HepG2 (cell line): ENCODE measurements at regions not wholly inside any gene's neighbourhood (a gene's known extent, or its start where the extent isn't known, plus 50 kb on each side); places are given as distances from the start of the nearest gene placed in this dataset.

Experiments
- ATAC-seq: fragments of 200-7000 bp; cut with Tn5 transposase; 3 replicates; pipeline ENCODE4 v1.9.1; 2020; ENCODE audit warnings: mild to moderate bottlenecking, moderate library complexity
- BruUV-seq: library from RNA; stranded (reverse); fragments of 400-500 nt; replicated peaks from 2 replicates; lab custom pipeline; 2021; lab: Mats Ljungman, UMichigan
- CTCF ChIA-PET: fragments of 300-600 bp; formaldehyde crosslinking; extraction: SDS; loops from one replicate; lab custom pipeline; 2021; ENCODE audit warnings: low total read pairs, inconsistent platforms, low intra/inter-chr PET ratio; lab: Yijun Ruan, JAX
- POLR2A ChIA-PET: fragments of 350-600 bp; sonication (Branson Sonifier 250); formaldehyde crosslinking; loops from one replicate; lab custom pipeline; 2020; ENCODE audit warnings: antibody characterized with exemption, inconsistent platforms; lab: Yijun Ruan, JAX
- DNase-seq: peaks from one replicate; pipeline ENCODE4 v3.0.0-alpha.2; 2015; ENCODE audit warnings: low spot score
- FAIRE-seq: peaks from 3 replicates; lab custom pipeline; 2011; peaks lifted over from hg19 to GRCh38; lab: Jason Lieb, UNC
- H2AFZ ChIP-seq: one replicate; pipeline ENCODE4 v1.6.1; 2011; ENCODE audit warnings: low read length, inconsistent platforms
- H3K27ac ChIP-seq: fragments of 300-600 bp; 3 replicates; pipeline ENCODE4 v1.8.0; 2011; ENCODE audit warnings: mixed run types, mild to moderate bottlenecking, mixed read lengths, low read length, inconsistent platforms; ENCODE audit not compliant: insufficient read depth; ENCODE audit errors: extremely low read length
- H3K27me3 ChIP-seq, 2 experiments: fragments of 200-600 bp in 1 of 2; 2 replicates in 1 of 2; 3 replicates in 1 of 2; pipeline versions ENCODE4 v1.6.0 to v1.8.0; 2011; ENCODE audit warnings: low read length in 2 of 2, mild to moderate bottlenecking in 2 of 2, moderate library complexity in 2 of 2, inconsistent platforms in 1 of 2; ENCODE audit not compliant: insufficient read depth in 2 of 2, control insufficient read depth in 1 of 2
- H3K36me3 ChIP-seq, 2 experiments: fragments of 200-600 bp in 1 of 2; replicated peaks in 1 of 2; 2 replicates in 1 of 2; 3 replicates in 1 of 2; pipeline versions ENCODE4 v1.5.1 to v1.8.0; 2011; ENCODE audit warnings: low read length in 2 of 2, inconsistent platforms in 1 of 2; ENCODE audit not compliant: insufficient read depth in 2 of 2, control insufficient read depth in 1 of 2
- H3K4me1 ChIP-seq: 2 replicates; pipeline ENCODE4 v1.5.1; 2012; ENCODE audit warnings: low read length, inconsistent platforms; ENCODE audit not compliant: insufficient read depth
- H3K4me2 ChIP-seq: 2 replicates; pipeline ENCODE4 v1.6.0; 2011; ENCODE audit warnings: low read depth, low read length, inconsistent platforms
- H3K4me3 ChIP-seq, 3 experiments: fragments of 200-600 bp in 1 of 3; sonication (generic), shearing (Covaris generic) in 1 of 3; replicated peaks in 1 of 3; 2 replicates each; pipeline ENCODE4 v1.5.1; 2011 to 2016; ENCODE audit warnings: low read length in 3 of 3, inconsistent platforms in 2 of 3, low read depth in 2 of 3, mild to moderate bottlenecking in 2 of 3, control low read depth in 1 of 3, mixed read lengths in 1 of 3; ENCODE audit not compliant: insufficient read depth in 1 of 3
- H3K79me2 ChIP-seq: one replicate; pipeline ENCODE4 v1.6.1; 2011; ENCODE audit warnings: low read length, inconsistent platforms; ENCODE audit not compliant: insufficient read depth
- H3K9ac ChIP-seq: 2 replicates; pipeline ENCODE4 v1.6.0; 2011; ENCODE audit warnings: mild to moderate bottlenecking, low read depth, low read length, inconsistent platforms; ENCODE audit not compliant: insufficient read depth
- H3K9me3 ChIP-seq: 2 replicates; pipeline ENCODE4 v1.5.1; 2012; ENCODE audit warnings: mild to moderate bottlenecking, low read length
- H4K20me1 ChIP-seq: 2 replicates; pipeline ENCODE4 v1.6.0; 2011; ENCODE audit warnings: inconsistent platforms, mild to moderate bottlenecking, low read length, moderate library complexity; ENCODE audit not compliant: insufficient read depth
- ADNP ChIP-seq: sonication (generic); formaldehyde crosslinking; IDR thresholded peaks from 2 replicates; pipeline ENCODE4 v1.4.0; 2020; ENCODE audit warnings: missing genetic modification reagents
- AGO2 ChIP-seq: fragments of 200-400 bp; formaldehyde crosslinking; optimal IDR thresholded peaks from 2 replicates; pipeline ENCODE3; 2017; ENCODE audit warnings: mild to moderate bottlenecking, low read depth, low read length, moderate library complexity
- CEBPZ ChIP-seq: IDR thresholded peaks from 2 replicates; pipeline ENCODE4 v1.6.1; 2012; ENCODE audit warnings: low read length, improper control_type of control experiment
- DDIT3 ChIP-seq: sonication (generic); formaldehyde crosslinking; IDR thresholded peaks from 2 replicates; pipeline ENCODE4 v1.4.0; 2020; ENCODE audit warnings: mild to moderate bottlenecking, missing genetic modification reagents
- HMGA1 ChIP-seq: sonication (generic); formaldehyde crosslinking; conservative IDR thresholded peaks from 2 replicates; pipeline ENCODE4 v1.4.0; 2020; ENCODE audit warnings: missing genetic modification reagents
- MAFG ChIP-seq: sonication (generic); formaldehyde crosslinking; IDR thresholded peaks from 2 replicates; pipeline ENCODE4 v1.5.1; 2020; ENCODE audit warnings: mild to moderate bottlenecking, missing genetic modification reagents
- NKX3-1 ChIP-seq: sonication (generic); formaldehyde crosslinking; IDR thresholded peaks from 2 replicates; pipeline ENCODE4 v1.5.0; 2020; ENCODE audit warnings: missing genetic modification reagents
- PRPF4 ChIP-seq: fragments of 200-400 bp; formaldehyde crosslinking; IDR thresholded peaks from 2 replicates; pipeline ENCODE4 v1.6.1; 2016; ENCODE audit warnings: low read length, low read depth; ENCODE audit not compliant: poor library complexity, severe bottlenecking
- SRSF4 ChIP-seq: fragments of 200-400 bp; formaldehyde crosslinking; IDR thresholded peaks from one replicate; pipeline ENCODE4 v1.6.1; 2018; ENCODE audit warnings: mild to moderate bottlenecking, low read depth, low read length, moderate library complexity; ENCODE audit not compliant: poor library complexity, severe bottlenecking
- TEAD3 ChIP-seq: optimal IDR thresholded peaks from 2 replicates; pipeline ENCODE3; 2016; ENCODE audit warnings: borderline replicate concordance
- TERF1 ChIP-seq: sonication (generic); formaldehyde crosslinking; IDR thresholded peaks from 2 replicates; pipeline ENCODE4 v1.8.0; 2022; ENCODE audit warnings: mild to moderate bottlenecking, missing genetic modification reagents, moderate library complexity
- TFAP4 ChIP-seq: sonication (generic); IDR thresholded peaks from 2 replicates; pipeline ENCODE4 v1.6.1; 2016; ENCODE audit warnings: low read depth, borderline replicate concordance
- ZBTB3 ChIP-seq: sonication (generic); formaldehyde crosslinking; IDR thresholded peaks from 2 replicates; pipeline ENCODE4 v1.4.0; 2020; ENCODE audit warnings: low read depth, mild to moderate bottlenecking, moderate library complexity, missing genetic modification reagents, borderline replicate concordance
- ZFYVE20 ChIP-seq: sonication (generic); formaldehyde crosslinking; IDR thresholded peaks from 2 replicates; pipeline ENCODE4 v1.8.0; 2023; ENCODE audit warnings: low read depth, mild to moderate bottlenecking, moderate library complexity, missing genetic modification reagents, borderline replicate concordance
- ZSCAN20 ChIP-seq: sonication (generic); formaldehyde crosslinking; IDR thresholded peaks from 2 replicates; pipeline ENCODE4 v1.4.0; 2020; ENCODE audit warnings: missing genetic modification reagents, mild to moderate bottlenecking, borderline replicate concordance
- WGBS: methylation state at CpG from one replicate; pipeline ENCODE4 v1.1.6; 2017; ENCODE audit warnings: low lambda C conversion rate; 5-methylcytosine and 5-hydroxymethylcytosine counted together
- in situ Hi-C: cut with HindIII; loops from 2 replicates; pipeline ENCODE4 v1.10.0; 2017; ENCODE audit warnings: low pct_unique_long_range_greater_than_20kb; ENCODE audit not compliant: extremely low pct_ligation_motif_present
- intact Hi-C: fragments of 100-400 bp; cut with micrococcal nuclease; formaldehyde crosslinking; loops from one replicate; pipeline ENCODE4 v1.10.0; 2022; ENCODE audit not compliant: unreplicated experiment

GRCh38 chr13:26829716-26830115, 69.1 kb upstream of the GPR12 start:
- BruUV-seq: no TSS peak

GRCh38 chr13:26824581-26824980, 64.0 kb upstream of the GPR12 start:
- POLR2A ChIA-PET: no interaction called here
- Histone ChIP-seq H3K36me3 (no peaks in the 10 kb centered on the region), H3K4me3 (no peak overlapping the region), H3K79me2 (no peaks in the 10 kb centered on the region)
- CTCF ChIA-PET: no interaction called here
- DNase-seq (no peak), ATAC-seq (no peak)
- WGBS: 0% methylated on average over 1 of the region's 1 CpG
- no TSS peak for BruUV-seq
- TF ChIP-seq ADNP (CRISPR knock-in tag): no peak
- no peak for TF ChIP-seq PRPF4
- no peak for TF ChIP-seq SRSF4
- no peak for TF ChIP-seq CEBPZ
- no peak for TF ChIP-seq TFAP4
- TF ChIP-seq NKX3-1: no peak
- no peak for TF ChIP-seq ZBTB3 (CRISPR knock-in tag)
- no peak for TF ChIP-seq ZSCAN20 (CRISPR knock-in tag)
- TF ChIP-seq, all 625 proteins: peak for 0
- peaks cover 0 to 24% of the 10 kb centered on the region in 2 experiments; a peak in 2 of 5 replicates for H3K27me3 ChIP-seq
- FAIRE-seq: no peak
- H3K9ac ChIP-seq: no peak overlapping the region
- no peaks in the 10 kb centered on the region for H4K20me1 ChIP-seq
- in situ Hi-C loops (no loop called here), intact Hi-C loops (no loop called here)
- no peaks in the 10 kb centered on the region for H3K9me3 ChIP-seq
- H3K4me2 ChIP-seq: no peak overlapping the region
- H3K4me1 ChIP-seq: no peaks in the 10 kb centered on the region
- no peak overlapping the region for H3K27ac ChIP-seq
- H2AFZ ChIP-seq: no peak overlapping the region

More at GRCh38 chr13:26829716-26830115, 69.1 kb upstream of the GPR12 start:
- 5% methylated on average over 4 of the region's 4 CpGs for WGBS
- ChIA-PET CTCF (no interaction called here), POLR2A (no interaction called here)
- Histone ChIP-seq H3K4me1 (no peaks in the 10 kb centered on the region), H3K9ac (no peak overlapping the region), H3K9me3 (no peaks in the 10 kb centered on the region), H3K27ac (no peak overlapping the region), H2AFZ (no peak overlapping the region), H3K79me2 (no peaks in the 10 kb centered on the region), H3K4me2 (no peak overlapping the region), H3K4me3 (no peak overlapping the region)
- ATAC-seq (no peak), FAIRE-seq (no peak), DNase-seq (no peak)
- intact Hi-C loops (no loop called here), in situ Hi-C loops (no loop called here)
- TF ChIP-seq DDIT3 (CRISPR knock-in tag): no peak
- no peak for TF ChIP-seq TERF1 (CRISPR knock-in tag)
- no peak for TF ChIP-seq MAFG (CRISPR knock-in tag)
- no peak for TF ChIP-seq AGO2
- no peak for TF ChIP-seq HMGA1 (CRISPR knock-in tag)
- no peak for TF ChIP-seq ZFYVE20 (CRISPR knock-in tag)
- no peak for TF ChIP-seq TEAD3 (CRISPR knock-in tag)
- TF ChIP-seq, all 625 proteins: peak for 0
- no peaks in the 10 kb centered on the region for H4K20me1 ChIP-seq
- peaks cover 2 to 6% of the 10 kb centered on the region in 2 experiments; a peak in 2 of 5 replicates for H3K27me3 ChIP-seq
- no peaks in the 10 kb centered on the region for H3K36me3 ChIP-seq
